ENCODE measurements at regions not wholly inside any gene's neighbourhood (a gene's known extent, or its start where the extent isn't known, plus 50 kb on each side); places are given as distances from the start of the nearest gene placed in this dataset.

GRCh38 chr13:39232401-39232980 is 194.2 kb downstream of the NHLRC3 start:
- Histone ChIP-seq H3K27me3 (ENCODE audit: insufficient read depth, poor library complexity, severe bottlenecking) (peaks cover 10% of the 10 kb centered on the region), H3K4me3 (replicated peaks; ENCODE audit: insufficient read depth, low read length) (no peak overlapping the region), H3K27ac (replicated peaks) (no peak overlapping the region)
- DNase-seq (ENCODE audit: low read depth in 1 of 2, low spot score in 1 of 2), result no peak
- TF ChIP-seq GABPA (IDR thresholded peaks at IDR 0.05; ENCODE audit: low read depth) (no peak), CTCF (IDR thresholded peaks at IDR 0.05; ENCODE audit: insufficient read depth, low read length) (no peak), SPI1 (IDR thresholded peaks at IDR 0.05; ENCODE audit: borderline replicate concordance, low read depth) (no peak), POLR2AphosphoS5 (IDR thresholded peaks at IDR 0.05; ENCODE audit: low read depth) (no peak)
- TF ChIP-seq, protein P1, sequence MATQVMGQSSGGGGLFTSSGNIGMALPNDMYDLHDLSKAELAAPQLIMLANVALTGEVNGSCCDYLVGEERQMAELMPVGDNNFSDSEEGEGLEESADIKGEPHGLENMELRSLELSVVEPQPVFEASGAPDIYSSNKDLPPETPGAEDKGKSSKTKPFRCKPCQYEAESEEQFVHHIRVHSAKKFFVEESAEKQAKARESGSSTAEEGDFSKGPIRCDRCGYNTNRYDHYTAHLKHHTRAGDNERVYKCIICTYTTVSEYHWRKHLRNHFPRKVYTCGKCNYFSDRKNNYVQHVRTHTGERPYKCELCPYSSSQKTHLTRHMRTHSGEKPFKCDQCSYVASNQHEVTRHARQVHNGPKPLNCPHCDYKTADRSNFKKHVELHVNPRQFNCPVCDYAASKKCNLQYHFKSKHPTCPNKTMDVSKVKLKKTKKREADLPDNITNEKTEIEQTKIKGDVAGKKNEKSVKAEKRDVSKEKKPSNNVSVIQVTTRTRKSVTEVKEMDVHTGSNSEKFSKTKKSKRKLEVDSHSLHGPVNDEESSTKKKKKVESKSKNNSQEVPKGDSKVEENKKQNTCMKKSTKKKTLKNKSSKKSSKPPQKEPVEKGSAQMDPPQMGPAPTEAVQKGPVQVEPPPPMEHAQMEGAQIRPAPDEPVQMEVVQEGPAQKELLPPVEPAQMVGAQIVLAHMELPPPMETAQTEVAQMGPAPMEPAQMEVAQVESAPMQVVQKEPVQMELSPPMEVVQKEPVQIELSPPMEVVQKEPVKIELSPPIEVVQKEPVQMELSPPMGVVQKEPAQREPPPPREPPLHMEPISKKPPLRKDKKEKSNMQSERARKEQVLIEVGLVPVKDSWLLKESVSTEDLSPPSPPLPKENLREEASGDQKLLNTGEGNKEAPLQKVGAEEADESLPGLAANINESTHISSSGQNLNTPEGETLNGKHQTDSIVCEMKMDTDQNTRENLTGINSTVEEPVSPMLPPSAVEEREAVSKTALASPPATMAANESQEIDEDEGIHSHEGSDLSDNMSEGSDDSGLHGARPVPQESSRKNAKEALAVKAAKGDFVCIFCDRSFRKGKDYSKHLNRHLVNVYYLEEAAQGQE (IDR thresholded peaks at IDR 0.05; ENCODE audit: insufficient replicate concordance, low read depth), result no peak

GRCh38 chr13:39232999-39233398 is 194.7 kb downstream of the NHLRC3 start:
- DNase-seq (ENCODE audit: low read depth in 1 of 2, low spot score in 1 of 2), result no peak
- Histone ChIP-seq H3K27me3 (ENCODE audit: insufficient read depth, poor library complexity, severe bottlenecking) (peaks cover 11% of the 10 kb centered on the region), H3K4me3 (replicated peaks; ENCODE audit: insufficient read depth, low read length) (no peak overlapping the region), H3K27ac (replicated peaks) (no peak overlapping the region)
- TF ChIP-seq GABPA (IDR thresholded peaks at IDR 0.05; ENCODE audit: low read depth), result no peak
- TF ChIP-seq, protein P1 (IDR thresholded peaks at IDR 0.05; ENCODE audit: insufficient replicate concordance, low read depth), result no peak

- H3K27ac ChIP-seq (replicated peaks), result no peak overlapping the region
- TF ChIP-seq SPI1 (IDR thresholded peaks at IDR 0.05; ENCODE audit: borderline replicate concordance, low read depth) (no peak), POLR2AphosphoS5 (IDR thresholded peaks at IDR 0.05; ENCODE audit: low read depth) (no peak), CTCF (IDR thresholded peaks at IDR 0.05; ENCODE audit: insufficient read depth, low read length) (no peak), GABPA (IDR thresholded peaks at IDR 0.05; ENCODE audit: low read depth) (no peak)
- TF ChIP-seq, protein P1 (IDR thresholded peaks at IDR 0.05; ENCODE audit: insufficient replicate concordance, low read depth), result no peak
- no peak for DNase-seq (ENCODE audit: low read depth in 1 of 2, low spot score in 1 of 2)
- no peak overlapping the region for H3K4me3 ChIP-seq (replicated peaks; ENCODE audit: insufficient read depth, low read length)
- peaks cover 11% of the 10 kb centered on the region for H3K27me3 ChIP-seq (ENCODE audit: insufficient read depth, poor library complexity, severe bottlenecking)
These were observed 195.3 kb downstream of the NHLRC3 start for GRCh38 chr13:39233519-39233918.
